Cardiac fibroblast (primary cell): ENCODE measurements at regions not wholly inside any gene's neighbourhood (a gene's known extent, or its start where the extent isn't known, plus 50 kb on each side); places are given as distances from the start of the nearest gene placed in this dataset.

Experiments
- DNase-seq, 2 donors: peaks; one replicate each; pipeline versions ENCODE4 v3.0.0 to v3.0.0-alpha.2; 2010; ENCODE audit warnings: low read depth in 2 of 2
- H3K4me3 ChIP-seq, 2 donors: replicated peaks in 1 of 2; 1 replicate in 1 of 2; 2 replicates in 1 of 2; pipeline ENCODE4 v1.5.1; 2011; ENCODE audit warnings: low read depth in 2 of 2, low read length in 2 of 2, mild to moderate bottlenecking in 2 of 2, moderate library complexity in 1 of 2
- CTCF ChIP-seq: IDR thresholded peaks from one replicate; pipeline ENCODE4 v1.5.1; 2011; ENCODE audit warnings: low read depth, mild to moderate bottlenecking, low read length, inconsistent platforms

GRCh38 chr4:85368932-85369331, 106.0 kb upstream of the ARHGAP24 start:
- TF ChIP-seq CTCF: no peak
- no peak for DNase-seq
- no peak overlapping the region for H3K4me3 ChIP-seq

GRCh38 chr4:85369703-85370380, 105.1 kb upstream of the ARHGAP24 start:
- peak; percentile 18 for TF ChIP-seq CTCF
- no peak for DNase-seq
- H3K4me3 ChIP-seq: no peak overlapping the region

- peak; percentile 58 to 67 for DNase-seq
- TF ChIP-seq CTCF: peak; percentile 87
- H3K4me3 ChIP-seq: no peak overlapping the region
Observed at GRCh38 chr4:85370400-85371032, 104.4 kb upstream of the ARHGAP24 start.

GRCh38 chr4:85372966-85373365, 102.0 kb upstream of the ARHGAP24 start:
- TF ChIP-seq CTCF: no peak
- H3K4me3 ChIP-seq: no peak overlapping the region
- no peak for DNase-seq

- no peak for DNase-seq
- no peak for TF ChIP-seq CTCF
- H3K4me3 ChIP-seq: no peak overlapping the region
Observed at GRCh38 chr4:85376285-85376684, 98.7 kb upstream of the ARHGAP24 start.

GRCh38 chr4:85381968-85382367, 93.0 kb upstream of the ARHGAP24 start:
- TF ChIP-seq CTCF: no peak
- no peak overlapping the region for H3K4me3 ChIP-seq
- DNase-seq: peak in 1 of 2 donors; percentile 29
